K562 (cell line): ENCODE measurements at regions not wholly inside any gene's neighbourhood (a gene's known extent, or its start where the extent isn't known, plus 50 kb on each side); places are given as distances from the start of the nearest gene placed in this dataset.

Source experiments
- MAFG ChIP-seq: fragments of 450-650 bp; conservative IDR thresholded peaks from 2 replicates; pipeline ENCODE4 v1.6.1; 2016; ENCODE audit warnings: missing genetic modification characterization, missing compliant biosample characterization
- SNIP1 ChIP-seq: fragments of 450-650 bp; IDR thresholded peaks from 2 replicates; pipeline ENCODE4 v1.7.1; 2017; ENCODE audit warnings: low read depth, mild to moderate bottlenecking
- ZNF121 ChIP-seq: sonication (generic); formaldehyde crosslinking; conservative IDR thresholded peaks from 2 replicates; pipeline ENCODE4 v1.8.0; 2022; ENCODE audit warnings: missing genetic modification reagents
- ZNF3 ChIP-seq: fragments of 250-450 bp; sonication (Bioruptor Pico); IDR thresholded peaks from 2 replicates; pipeline ENCODE4 v1.5.0; 2021; ENCODE audit warnings: mild to moderate bottlenecking, moderate library complexity
- TF ChIP-seq, protein P1 (sequence below): sonication (generic); formaldehyde crosslinking; IDR thresholded peaks from 2 replicates; pipeline ENCODE4 v1.8.0; 2022; ENCODE audit warnings: missing genetic modification reagents, mild to moderate bottlenecking, borderline replicate concordance
- TF ChIP-seq, protein P2 (sequence below), 3 experiments: IDR thresholded peaks in 2 of 3; conservative IDR thresholded peaks in 1 of 3; 2 replicates each; pipeline ENCODE4 v1.5.1; 2011 to 2012; ENCODE audit warnings: low read length in 3 of 3, mild to moderate bottlenecking in 3 of 3, control low read depth in 2 of 3, improper control_type of control experiment in 1 of 3, inconsistent platforms in 1 of 3, low read depth in 1 of 3, mixed read lengths in 1 of 3, moderate library complexity in 1 of 3; ENCODE audit not compliant: insufficient read depth in 2 of 3
- TF ChIP-seq, protein P3 (sequence below): IDR thresholded peaks from 2 replicates; pipeline ENCODE4 v1.6.1; 2012; ENCODE audit warnings: low read depth, low read length, improper control_type of control experiment, borderline replicate concordance

DNA sequence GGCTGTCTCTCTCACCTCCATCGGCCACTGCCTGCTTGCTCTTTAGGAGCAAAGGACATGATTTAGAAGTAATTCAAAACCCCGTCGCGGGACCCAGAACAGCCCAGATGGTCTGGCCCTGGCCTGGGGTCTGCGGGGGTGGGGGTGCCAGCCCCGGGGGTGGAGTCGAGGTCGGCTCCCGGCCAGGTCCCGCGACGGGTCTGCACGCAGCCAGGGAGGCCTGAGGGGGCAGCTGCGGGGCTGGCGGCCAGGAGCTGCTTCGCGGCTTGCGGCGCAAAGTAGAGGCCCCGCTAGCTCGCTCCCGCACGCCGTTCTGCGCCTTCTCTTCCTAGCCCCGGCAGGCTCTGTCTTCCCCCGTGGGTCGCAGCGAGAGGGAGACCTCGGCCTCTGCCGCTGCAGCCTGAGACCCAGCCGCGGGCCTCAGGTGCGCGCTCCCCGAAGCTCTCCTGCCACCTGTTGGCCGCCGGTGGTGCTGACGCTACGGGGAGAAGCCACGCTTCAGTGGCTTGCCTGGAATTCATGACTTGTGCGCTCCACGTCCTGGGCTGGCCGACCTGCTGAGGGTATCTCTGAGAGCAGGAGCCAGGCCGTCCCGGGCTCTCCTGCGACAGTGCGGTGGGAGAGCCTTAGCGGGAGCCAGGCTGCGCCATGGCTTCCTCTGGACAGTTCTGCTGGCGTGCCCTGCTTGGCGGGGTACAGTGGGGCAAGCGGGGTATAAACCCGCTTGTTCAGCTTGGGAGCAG lies 157.2 kb upstream of the PITX1 start:
- TF ChIP-seq ZNF3 (no peak), ZNF121 (CRISPR knock-in tag) (no peak), SNIP1 (no peak), MAFG (tag) (no peak)
- TF ChIP-seq, protein P1, sequence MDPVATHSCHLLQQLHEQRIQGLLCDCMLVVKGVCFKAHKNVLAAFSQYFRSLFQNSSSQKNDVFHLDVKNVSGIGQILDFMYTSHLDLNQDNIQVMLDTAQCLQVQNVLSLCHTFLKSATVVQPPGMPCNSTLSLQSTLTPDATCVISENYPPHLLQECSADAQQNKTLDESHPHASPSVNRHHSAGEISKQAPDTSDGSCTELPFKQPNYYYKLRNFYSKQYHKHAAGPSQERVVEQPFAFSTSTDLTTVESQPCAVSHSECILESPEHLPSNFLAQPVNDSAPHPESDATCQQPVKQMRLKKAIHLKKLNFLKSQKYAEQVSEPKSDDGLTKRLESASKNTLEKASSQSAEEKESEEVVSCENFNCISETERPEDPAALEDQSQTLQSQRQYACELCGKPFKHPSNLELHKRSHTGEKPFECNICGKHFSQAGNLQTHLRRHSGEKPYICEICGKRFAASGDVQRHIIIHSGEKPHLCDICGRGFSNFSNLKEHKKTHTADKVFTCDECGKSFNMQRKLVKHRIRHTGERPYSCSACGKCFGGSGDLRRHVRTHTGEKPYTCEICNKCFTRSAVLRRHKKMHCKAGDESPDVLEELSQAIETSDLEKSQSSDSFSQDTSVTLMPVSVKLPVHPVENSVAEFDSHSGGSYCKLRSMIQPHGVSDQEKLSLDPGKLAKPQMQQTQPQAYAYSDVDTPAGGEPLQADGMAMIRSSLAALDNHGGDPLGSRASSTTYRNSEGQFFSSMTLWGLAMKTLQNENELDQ (CRISPR knock-in tag) = no peak
- TF ChIP-seq, protein P2, sequence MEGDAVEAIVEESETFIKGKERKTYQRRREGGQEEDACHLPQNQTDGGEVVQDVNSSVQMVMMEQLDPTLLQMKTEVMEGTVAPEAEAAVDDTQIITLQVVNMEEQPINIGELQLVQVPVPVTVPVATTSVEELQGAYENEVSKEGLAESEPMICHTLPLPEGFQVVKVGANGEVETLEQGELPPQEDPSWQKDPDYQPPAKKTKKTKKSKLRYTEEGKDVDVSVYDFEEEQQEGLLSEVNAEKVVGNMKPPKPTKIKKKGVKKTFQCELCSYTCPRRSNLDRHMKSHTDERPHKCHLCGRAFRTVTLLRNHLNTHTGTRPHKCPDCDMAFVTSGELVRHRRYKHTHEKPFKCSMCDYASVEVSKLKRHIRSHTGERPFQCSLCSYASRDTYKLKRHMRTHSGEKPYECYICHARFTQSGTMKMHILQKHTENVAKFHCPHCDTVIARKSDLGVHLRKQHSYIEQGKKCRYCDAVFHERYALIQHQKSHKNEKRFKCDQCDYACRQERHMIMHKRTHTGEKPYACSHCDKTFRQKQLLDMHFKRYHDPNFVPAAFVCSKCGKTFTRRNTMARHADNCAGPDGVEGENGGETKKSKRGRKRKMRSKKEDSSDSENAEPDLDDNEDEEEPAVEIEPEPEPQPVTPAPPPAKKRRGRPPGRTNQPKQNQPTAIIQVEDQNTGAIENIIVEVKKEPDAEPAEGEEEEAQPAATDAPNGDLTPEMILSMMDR (IDR thresholded peaks at IDR 0.05 in 2 of 3, conservative IDR thresholded peaks at IDR 0.05 in 1 of 3; ENCODE audit: insufficient read depth in 2 of 3, low read depth in 1 of 3, low read length in 3 of 3) = peak; percentile 85 to 97 (median 91)
- TF ChIP-seq, protein P3, sequence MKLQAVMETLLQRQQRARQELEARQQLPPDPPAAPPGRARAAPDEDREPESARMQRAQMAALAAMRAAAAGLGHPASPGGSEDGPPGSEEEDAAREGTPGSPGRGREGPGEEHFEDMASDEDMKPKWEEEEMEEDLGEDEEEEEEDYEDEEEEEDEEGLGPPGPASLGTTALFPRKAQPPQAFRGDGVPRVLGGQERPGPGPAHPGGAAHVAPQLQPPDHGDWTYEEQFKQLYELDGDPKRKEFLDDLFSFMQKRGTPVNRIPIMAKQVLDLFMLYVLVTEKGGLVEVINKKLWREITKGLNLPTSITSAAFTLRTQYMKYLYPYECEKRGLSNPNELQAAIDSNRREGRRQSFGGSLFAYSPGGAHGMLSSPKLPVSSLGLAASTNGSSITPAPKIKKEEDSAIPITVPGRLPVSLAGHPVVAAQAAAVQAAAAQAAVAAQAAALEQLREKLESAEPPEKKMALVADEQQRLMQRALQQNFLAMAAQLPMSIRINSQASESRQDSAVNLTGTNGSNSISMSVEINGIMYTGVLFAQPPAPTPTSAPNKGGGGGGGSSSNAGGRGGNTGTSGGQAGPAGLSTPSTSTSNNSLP = no peak
